Smooth muscle cell (in vitro differentiated cells): ENCODE measurements at regions not wholly inside any gene's neighbourhood (a gene's known extent, or its start where the extent isn't known, plus 50 kb on each side); places are given as distances from the start of the nearest gene placed in this dataset.

ENCODE experiments used
- DNase-seq: peaks from one replicate; lab custom pipeline; 2025; ENCODE audit not compliant: unreplicated experiment; lab: John Stamatoyannopoulos, UW
- H2AFZ ChIP-seq: fragments of 200-600 bp; sonication (generic); 2 replicates; pipeline ENCODE4 v1.6.0; 2016; ENCODE audit warnings: antibody characterized with exemption, low read depth, mild to moderate bottlenecking
- H3F3A ChIP-seq: fragments of 200-600 bp; sonication (generic); 2 replicates; pipeline ENCODE4 v1.6.0; 2017; ENCODE audit warnings: antibody characterized with exemption, low read depth
- H3K27ac ChIP-seq: fragments of 200-600 bp; sonication (generic); 2 replicates; pipeline ENCODE4 v1.5.1; 2016; ENCODE audit warnings: low read depth, mild to moderate bottlenecking
- H3K27me3 ChIP-seq: fragments of 200-600 bp; sonication (generic); 2 replicates; pipeline ENCODE4 v1.6.1; 2016; ENCODE audit warnings: low read depth, mild to moderate bottlenecking
- H3K36me3 ChIP-seq: fragments of 200-600 bp; sonication (generic); 2 replicates; pipeline ENCODE4 v1.5.1; 2016; ENCODE audit warnings: low read depth
- H3K4me1 ChIP-seq: fragments of 200-600 bp; sonication (generic); 2 replicates; pipeline ENCODE4 v1.5.1; 2016; ENCODE audit warnings: low read depth
- H3K4me2 ChIP-seq: fragments of 200-600 bp; sonication (generic); 2 replicates; pipeline ENCODE4 v1.6.0; 2016; ENCODE audit warnings: mild to moderate bottlenecking
- H3K4me3 ChIP-seq: fragments of 200-600 bp; sonication (generic); 2 replicates; pipeline ENCODE4 v1.5.1; 2016; ENCODE audit warnings: mild to moderate bottlenecking
- H3K79me2 ChIP-seq: fragments of 200-600 bp; sonication (generic); 2 replicates; pipeline ENCODE4 v1.6.0; 2016; ENCODE audit warnings: low read depth, mild to moderate bottlenecking
- H3K9ac ChIP-seq: fragments of 200-600 bp; sonication (generic); 2 replicates; pipeline ENCODE4 v1.6.0; 2016; ENCODE audit warnings: low read depth
- H3K9me3 ChIP-seq: fragments of 200-600 bp; sonication (generic); replicated peaks from 2 replicates; pipeline ENCODE4 v1.5.1; 2016; ENCODE audit warnings: low read depth
- H4K20me1 ChIP-seq: fragments of 200-600 bp; sonication (generic); 2 replicates; pipeline ENCODE4 v1.6.0; 2016; ENCODE audit warnings: low read depth
- CTCF ChIP-seq: fragments of 200-600 bp; sonication (generic); IDR thresholded peaks from 2 replicates; pipeline ENCODE4 v1.5.1; 2017; ENCODE audit warnings: borderline replicate concordance, mild to moderate bottlenecking, antibody characterized with exemption; ENCODE audit not compliant: insufficient read depth, poor library complexity, severe bottlenecking
- WGBS: methylation state at CpG from one replicate; pipeline ENCODE4 v1.1.7; 2016; ENCODE audit warnings: low lambda C conversion rate; 5-methylcytosine and 5-hydroxymethylcytosine counted together

- no peaks in the 10 kb centered on the region for H3F3A ChIP-seq
- peaks cover 5% of the 10 kb centered on the region for H3K4me1 ChIP-seq
- TF ChIP-seq CTCF = no peak
- no peak overlapping the region for H3K27ac ChIP-seq
- no peak overlapping the region for H3K4me2 ChIP-seq
- no peaks in the 10 kb centered on the region for H3K27me3 ChIP-seq
- H3K9me3 ChIP-seq = no peaks in the 10 kb centered on the region
- WGBS = 88% methylated on average over 3 of the region's 3 CpGs
- H3K9ac ChIP-seq = no peak overlapping the region
- no peak overlapping the region for H3K4me3 ChIP-seq
- no peaks in the 10 kb centered on the region for H3K36me3 ChIP-seq
- no peak overlapping the region for H2AFZ ChIP-seq
- no peak for DNase-seq
- no peaks in the 10 kb centered on the region for H3K79me2 ChIP-seq
- no peaks in the 10 kb centered on the region for H4K20me1 ChIP-seq
These were observed 80.4 kb upstream of the GRB10 start for GRCh38 chr7:50863053-50863452.

- Histone ChIP-seq H3K9ac (no peak overlapping the region), H3F3A (no peaks in the 10 kb centered on the region), H4K20me1 (no peaks in the 10 kb centered on the region), H3K4me3 (no peak overlapping the region), H3K27ac (no peak overlapping the region), H3K79me2 (no peaks in the 10 kb centered on the region), H2AFZ (no peak overlapping the region), H3K4me1 (peaks cover 5% of the 10 kb centered on the region), H3K9me3 (no peaks in the 10 kb centered on the region), H3K27me3 (no peaks in the 10 kb centered on the region), H3K4me2 (no peak overlapping the region), H3K36me3 (no peaks in the 10 kb centered on the region)
- no peak for DNase-seq
- 91% methylated on average over 1 of the region's 1 CpG for WGBS
- TF ChIP-seq CTCF = no peak
These were observed 79.6 kb upstream of the GRB10 start for GRCh38 chr7:50862302-50862701.

GRCh38 chr7:50860598-50860997, 77.9 kb upstream of the GRB10 start:
- Histone ChIP-seq H3K4me2 (no peak overlapping the region), H3K36me3 (no peaks in the 10 kb centered on the region), H2AFZ (no peak overlapping the region), H3K4me3 (no peak overlapping the region), H3K4me1 (peaks cover 5% of the 10 kb centered on the region), H3K9ac (no peak overlapping the region), H3K27ac (no peak overlapping the region), H3K9me3 (no peaks in the 10 kb centered on the region), H3K27me3 (no peaks in the 10 kb centered on the region), H3F3A (no peaks in the 10 kb centered on the region), H4K20me1 (no peaks in the 10 kb centered on the region), H3K79me2 (no peaks in the 10 kb centered on the region)
- DNase-seq = no peak
- no peak for TF ChIP-seq CTCF
- 73% methylated on average over 2 of the region's 2 CpGs for WGBS

GRCh38 chr7:50860174-50860573, 77.5 kb upstream of the GRB10 start:
- no peak overlapping the region for H3K9ac ChIP-seq
- H3K27ac ChIP-seq = no peak overlapping the region
- no peak for DNase-seq
- no peaks in the 10 kb centered on the region for H3K27me3 ChIP-seq
- no peaks in the 10 kb centered on the region for H3K36me3 ChIP-seq
- H3K4me1 ChIP-seq = peaks cover 5% of the 10 kb centered on the region
- 92% methylated on average over 5 of the region's 5 CpGs for WGBS
- no peak overlapping the region for H2AFZ ChIP-seq
- no peak overlapping the region for H3K4me3 ChIP-seq
- no peaks in the 10 kb centered on the region for H3F3A ChIP-seq
- no peak for TF ChIP-seq CTCF
- no peak overlapping the region for H3K4me2 ChIP-seq
- H3K9me3 ChIP-seq = no peaks in the 10 kb centered on the region
- no peaks in the 10 kb centered on the region for H4K20me1 ChIP-seq
- no peaks in the 10 kb centered on the region for H3K79me2 ChIP-seq
